RPMI8226 (cell line): ENCODE measurements at regions not wholly inside any gene's neighbourhood (a gene's known extent, or its start where the extent isn't known, plus 50 kb on each side); places are given as distances from the start of the nearest gene placed in this dataset.
"Not testable (repeated sequence)": the region's sequence is repeated elsewhere in the genome, so short reads cannot be mapped to it uniquely, and the experiment has no call there.

Source experiments
- DNase-seq: peaks from one replicate; pipeline ENCODE4 v3.0.0-alpha.2; 2015

- no peak for DNase-seq
Measured at GRCh38 chr6:168799067-168799466, 358.1 kb downstream of the SMOC2 start.

- no peak for DNase-seq
Measured at GRCh38 chr6:168796106-168796505, 355.1 kb downstream of the SMOC2 start.

GRCh38 chr6:168795611-168796010, 354.6 kb downstream of the SMOC2 start:
- not testable (repeated sequence) for DNase-seq

- DNase-seq: no peak
Measured at GRCh38 chr6:168794491-168794890, 353.5 kb downstream of the SMOC2 start.

GRCh38 chr6:168793649-168794048, 352.7 kb downstream of the SMOC2 start:
- DNase-seq: no peak

DNA sequence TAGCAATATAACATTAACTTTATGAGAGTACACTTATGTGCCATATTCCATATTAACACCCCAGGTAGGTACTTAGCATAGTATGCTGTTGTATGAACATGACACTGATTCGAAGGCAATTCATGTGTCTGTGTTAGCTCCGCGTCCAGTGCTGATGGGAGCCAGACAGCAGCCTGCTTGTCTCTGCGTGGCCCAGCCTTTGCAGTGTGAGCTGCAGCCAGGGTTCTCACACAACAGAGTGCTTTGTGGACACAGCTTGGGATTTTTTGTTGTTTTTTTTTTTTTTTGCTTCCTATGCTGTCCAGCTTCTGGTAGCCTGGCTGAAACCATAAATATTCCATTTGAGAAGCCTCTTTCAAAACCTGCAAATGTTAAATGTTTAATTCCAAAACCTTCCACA, 350.9 kb downstream of the SMOC2 start:
- no peak for DNase-seq

- no peak for DNase-seq
Measured at GRCh38 chr6:168789699-168790098, 348.7 kb downstream of the SMOC2 start.

- DNase-seq: no peak
Measured at GRCh38 chr6:168785720-168786511, 344.9 kb downstream of the SMOC2 start.

GRCh38 chr6:168784426-168784825, 343.4 kb downstream of the SMOC2 start:
- DNase-seq: no peak

DNA sequence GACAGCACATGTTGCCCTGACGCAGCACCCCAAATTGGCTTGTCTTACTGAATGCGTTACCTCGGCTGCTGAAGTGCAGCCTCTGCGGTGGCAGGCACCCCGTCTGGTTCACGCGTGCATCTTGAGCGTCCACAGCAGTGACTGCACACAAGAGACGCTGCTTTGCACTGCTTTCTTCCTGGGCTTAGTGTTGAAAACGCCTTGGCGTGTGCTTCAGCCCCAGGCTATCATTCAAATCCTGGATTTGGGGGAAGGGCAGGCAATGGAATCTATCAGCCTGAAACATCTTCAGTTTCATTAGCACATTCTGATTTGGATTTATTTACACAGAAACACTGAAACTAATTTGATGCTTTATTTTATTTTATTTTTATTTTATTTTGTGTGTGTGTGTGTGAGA, 342.7 kb downstream of the SMOC2 start:
- DNase-seq: no peak

- no peak for DNase-seq
Measured at GRCh38 chr6:168782187-168782751, 341.3 kb downstream of the SMOC2 start.

DNA sequence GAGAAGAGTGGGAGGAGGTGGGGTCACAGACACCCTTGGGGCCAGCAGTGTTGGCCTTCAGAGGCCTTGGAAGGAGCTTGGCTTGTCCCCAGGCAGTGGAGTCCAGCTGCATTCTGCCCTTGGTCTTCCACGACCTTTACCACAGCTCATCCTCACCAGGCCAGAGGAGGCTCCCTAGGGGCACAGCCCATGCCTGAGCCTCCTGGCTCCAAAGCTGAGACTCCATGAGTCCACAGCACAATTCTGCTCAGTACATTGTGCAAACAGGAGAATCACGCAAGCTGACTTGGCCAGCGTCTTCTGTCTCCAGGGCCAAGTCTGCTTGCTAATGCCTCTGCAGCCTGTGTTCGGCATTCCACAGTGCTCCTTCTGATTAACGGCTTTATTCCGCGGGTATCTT, 337.2 kb downstream of the SMOC2 start:
- DNase-seq: no peak

GRCh38 chr6:168774381-168774780, 333.4 kb downstream of the SMOC2 start:
- no peak for DNase-seq

DNA sequence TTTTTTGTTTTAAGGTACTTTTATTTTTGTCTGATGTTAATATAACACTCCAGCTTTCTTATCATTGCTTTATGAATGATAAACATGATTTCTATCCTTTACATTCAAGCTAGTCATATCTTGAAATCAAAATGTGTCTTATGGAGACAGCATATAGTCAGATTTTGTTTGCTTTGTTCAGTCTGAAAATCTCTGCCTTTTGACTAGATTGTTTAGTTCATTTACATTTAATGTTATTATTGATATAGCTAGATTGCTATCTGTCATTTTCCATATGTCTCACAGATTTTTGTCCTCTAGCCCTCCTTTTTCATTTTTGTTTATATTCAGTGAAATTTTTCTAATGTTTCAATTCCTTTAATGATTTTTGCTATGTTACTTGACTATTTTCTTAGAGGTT, 332.8 kb downstream of the SMOC2 start:
- DNase-seq: no peak

- no peak for DNase-seq
Measured at GRCh38 chr6:168765752-168766151, 324.8 kb downstream of the SMOC2 start.

DNA sequence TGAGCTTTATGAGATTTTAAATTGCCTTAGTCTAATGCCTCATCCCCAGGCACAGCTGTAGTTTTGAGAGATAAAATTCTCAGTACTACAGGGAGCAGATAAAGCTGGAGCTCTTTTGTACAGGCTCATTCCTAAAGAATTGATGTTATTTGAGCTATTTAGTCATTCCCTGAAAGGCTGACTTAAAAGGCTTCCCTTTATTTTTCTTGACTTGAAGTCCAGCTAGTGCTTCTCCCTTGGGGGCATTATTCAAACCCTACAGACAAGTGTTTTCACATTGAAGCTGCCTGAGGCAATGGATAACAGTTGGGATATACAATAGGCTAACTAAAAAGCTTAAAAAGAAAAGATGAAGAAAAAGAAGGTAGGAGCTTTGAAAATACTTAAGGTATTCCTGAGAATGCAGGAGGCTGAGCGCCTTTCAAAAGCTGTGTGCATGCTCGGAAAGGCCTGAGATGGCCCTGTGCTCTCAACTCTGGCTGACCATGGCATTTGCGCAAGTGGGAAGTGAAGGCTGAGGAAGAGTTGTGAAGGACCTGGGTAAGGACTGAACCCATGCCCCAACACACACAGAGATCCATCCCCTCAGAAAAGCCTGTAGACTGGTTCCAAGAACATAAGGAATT, 315.1 kb downstream of the SMOC2 start:
- DNase-seq: no peak

DNA sequence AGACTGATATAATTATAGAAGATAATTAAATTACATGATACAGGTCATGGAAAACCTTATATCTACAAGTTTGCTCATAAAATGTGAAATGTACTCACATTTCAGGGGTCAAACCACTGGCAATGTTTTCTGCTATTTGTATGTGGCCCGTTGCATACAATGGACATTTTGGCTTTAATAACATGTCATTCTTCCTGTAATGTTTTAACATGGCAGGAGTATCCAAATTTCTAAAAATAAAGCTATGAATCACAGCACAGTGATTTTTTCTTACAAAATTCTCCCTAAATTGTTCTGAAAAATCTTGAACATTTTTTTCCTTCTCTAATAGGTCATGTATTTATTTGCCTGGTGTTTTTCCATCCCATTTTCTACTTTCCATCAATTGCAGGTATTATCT, 305.7 kb downstream of the SMOC2 start:
- DNase-seq: no peak

DNA sequence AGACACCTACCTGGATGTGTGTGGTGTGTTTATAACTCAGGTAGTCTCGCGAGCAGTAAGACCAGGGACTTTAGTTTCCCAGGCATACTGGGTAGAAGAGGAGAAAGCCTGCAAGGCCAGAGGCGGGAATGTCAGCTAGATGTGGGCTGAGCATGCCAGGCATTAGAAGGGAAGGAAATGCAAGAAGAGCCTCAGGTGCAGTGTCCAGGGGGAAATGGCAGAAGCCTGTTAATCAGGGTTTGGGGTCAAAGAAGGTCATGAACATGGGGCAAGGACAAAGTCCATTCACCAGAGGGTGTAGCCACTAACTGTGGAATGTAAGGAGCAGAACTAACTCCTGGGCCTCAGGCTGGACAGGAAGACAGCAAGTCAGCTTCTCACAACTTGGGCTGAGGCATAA, 305.0 kb downstream of the SMOC2 start:
- no peak for DNase-seq

DNA sequence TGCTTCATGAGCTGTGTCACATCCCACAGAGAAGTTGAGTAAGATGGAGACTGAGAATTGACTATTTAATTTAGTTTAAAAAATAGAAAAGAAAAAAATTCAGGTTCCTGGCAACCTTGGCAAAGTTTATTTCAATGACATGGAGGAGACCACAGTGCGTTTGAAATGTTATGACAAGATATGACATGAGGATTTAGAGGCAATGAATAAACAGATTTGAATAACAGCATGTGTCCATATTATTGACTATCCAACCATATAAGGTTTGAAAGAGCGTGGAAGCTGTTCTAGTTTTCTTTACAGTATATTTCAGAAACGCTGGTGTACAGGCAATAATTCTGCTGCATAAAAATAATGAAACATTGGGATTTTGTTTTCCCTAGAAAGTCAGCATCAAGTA, 303.9 kb downstream of the SMOC2 start:
- DNase-seq: no peak

DNA sequence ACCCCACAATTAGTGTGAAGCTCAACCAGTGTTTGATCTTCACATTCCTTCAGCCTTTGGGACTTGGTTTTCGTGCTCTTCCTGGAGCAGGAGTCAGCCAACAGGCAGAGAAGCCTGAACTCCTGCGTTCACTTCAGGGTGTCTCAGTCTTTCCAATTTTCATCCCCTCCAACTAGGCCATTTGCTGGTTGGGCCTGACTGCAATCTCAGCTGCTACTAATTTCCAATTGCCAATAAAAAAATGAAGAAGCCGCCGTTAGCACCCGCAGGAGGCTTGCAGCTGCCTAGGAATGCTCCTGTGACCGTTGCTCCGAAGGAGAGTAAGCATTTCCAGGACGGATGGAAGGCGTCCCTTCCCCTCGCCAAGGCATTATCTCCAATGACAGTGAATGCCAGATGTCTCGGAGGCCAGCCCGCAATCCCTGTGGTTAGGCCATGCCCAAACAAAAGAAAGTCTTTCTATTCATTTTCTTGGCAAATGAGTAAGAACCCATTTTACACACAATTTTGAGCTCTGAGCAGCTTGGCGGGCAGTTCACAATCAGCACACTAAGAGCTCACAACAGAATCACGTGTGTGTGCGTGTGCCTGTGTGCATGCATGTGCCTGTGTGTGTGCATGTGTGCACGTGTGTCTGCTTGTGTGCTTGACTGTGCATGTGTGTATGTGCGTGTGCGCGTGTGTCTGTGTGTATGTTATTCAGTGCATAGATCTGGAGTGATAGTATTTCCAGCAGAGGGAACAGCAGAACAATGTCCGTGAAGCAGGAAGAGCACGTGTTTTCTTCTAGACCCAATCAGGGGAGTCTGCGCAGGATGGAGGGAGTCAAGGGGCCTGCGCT, 301.2 kb downstream of the SMOC2 start:
- DNase-seq: no peak

GRCh38 chr6:168741305-168741704, 300.3 kb downstream of the SMOC2 start:
- no peak for DNase-seq

DNA sequence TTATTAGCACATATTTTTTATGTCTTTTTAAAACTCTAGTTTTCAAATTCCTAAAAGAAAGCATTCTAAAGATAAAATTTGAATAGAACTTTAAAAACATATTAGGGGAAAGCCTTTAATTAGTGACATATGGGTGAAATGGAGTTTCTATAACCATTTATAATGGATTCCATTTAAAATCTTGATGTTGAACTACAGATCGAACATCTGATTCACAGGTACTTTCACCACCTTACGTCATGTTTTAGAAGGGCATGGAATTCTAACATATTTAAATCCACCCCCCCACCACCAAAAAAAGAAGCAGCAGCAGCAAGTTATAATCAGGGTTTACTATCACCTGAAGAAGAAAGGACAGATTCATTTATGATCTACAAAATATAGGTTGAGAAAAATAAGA, 298.4 kb downstream of the SMOC2 start:
- DNase-seq: no peak

GRCh38 chr6:168737481-168737880, 296.5 kb downstream of the SMOC2 start:
- no peak for DNase-seq

DNA sequence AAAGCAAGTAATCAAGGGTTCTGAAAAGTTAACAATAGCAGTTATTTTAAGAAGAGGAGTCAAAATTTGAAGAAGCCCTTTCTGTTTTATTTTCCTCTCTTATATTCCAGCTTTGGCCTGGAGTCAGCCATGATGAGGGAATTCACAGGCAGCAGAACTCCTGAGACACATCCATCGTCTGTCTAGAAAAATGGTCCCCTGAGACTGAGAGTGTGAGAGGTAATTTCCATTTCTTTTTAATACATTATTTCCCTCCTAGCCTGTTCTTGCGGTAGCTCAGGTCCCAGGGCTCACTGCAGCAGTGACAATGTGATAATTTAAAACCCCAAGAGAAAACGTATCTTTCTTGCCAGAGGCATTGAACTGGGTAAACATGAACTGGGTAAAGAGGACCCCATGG, 296.0 kb downstream of the SMOC2 start:
- DNase-seq: no peak
